ENCODE measurements at regions not wholly inside any gene's neighbourhood (a gene's known extent, or its start where the extent isn't known, plus 50 kb on each side); places are given as distances from the start of the nearest gene placed in this dataset.

GRCh38 chr7:124651136-124651535, 114.5 kb downstream of the GPR37 start:
- no peaks in the 10 kb centered on the region for H3K27me3 ChIP-seq (ENCODE audit: insufficient read depth, low read length, poor library complexity)
- H3K4me2 ChIP-seq (ENCODE audit: insufficient read depth, low read length): no peak overlapping the region
- H2AFZ ChIP-seq (ENCODE audit: low read depth, low read length): no peak overlapping the region
- peaks cover 11% of the 10 kb centered on the region; the same call in 1 of the 2 replicates for H3K4me1 ChIP-seq (ENCODE audit: insufficient read depth, low read length)
- H3K79me2 ChIP-seq (ENCODE audit: insufficient read depth, low read length): no peaks in the 10 kb centered on the region
- TF ChIP-seq EZH2 (IDR thresholded peaks at IDR 0.05; ENCODE audit: borderline replicate concordance, low read depth, low read length, severe bottlenecking) (no peak), CTCF (IDR thresholded peaks at IDR 0.05; ENCODE audit: borderline replicate concordance, extremely low read depth, low read length, poor library complexity, severe bottlenecking) (no peak)
- no peak overlapping the region for H3K9ac ChIP-seq (ENCODE audit: low read depth, low read length)
- H4K20me1 ChIP-seq (ENCODE audit: insufficient read depth, low read length): no peaks in the 10 kb centered on the region
- H3K27ac ChIP-seq (ENCODE audit: low read length): no peak overlapping the region
- ATAC-seq (ENCODE audit: insufficient read depth, low read depth): no peak
- H3K4me3 ChIP-seq (ENCODE audit: low read depth in 1 of 2, low read length in 2 of 2): no peak overlapping the region
- no peak for DNase-seq
- H3K36me3 ChIP-seq (ENCODE audit: insufficient read depth, low read length): no peaks in the 10 kb centered on the region
- no peaks in the 10 kb centered on the region for H3K9me3 ChIP-seq (ENCODE audit: insufficient read depth, low read length, severe bottlenecking)

DNA sequence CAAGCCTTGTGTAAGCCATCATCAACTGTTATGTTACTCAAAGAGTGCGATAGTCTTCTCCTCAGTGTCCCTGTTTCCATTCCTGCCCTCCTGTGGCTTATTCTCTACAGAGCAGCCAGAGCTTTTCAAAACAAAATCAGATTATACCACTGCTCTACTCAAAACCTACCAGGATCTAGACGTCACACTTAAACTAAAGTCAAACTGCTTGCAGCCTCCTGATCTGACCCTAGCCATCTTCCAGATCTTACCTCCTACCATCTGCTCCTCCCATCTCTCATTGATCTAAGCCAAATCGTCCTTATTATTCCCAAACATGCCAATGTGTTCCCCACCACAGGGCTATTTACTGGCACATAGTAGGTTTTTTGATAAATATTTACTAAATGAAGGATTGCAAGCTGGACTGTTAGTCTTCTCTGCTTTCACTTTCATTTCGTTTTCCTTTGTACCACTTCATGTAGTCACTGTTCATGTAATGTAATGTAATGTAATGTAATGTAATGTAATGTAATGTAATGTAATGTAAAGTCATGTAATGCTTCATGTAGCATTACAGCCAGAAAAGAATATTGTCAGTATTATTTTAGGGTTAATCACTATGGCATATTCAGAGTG, 116.1 kb downstream of the GPR37 start:
- Histone ChIP-seq H3K4me2 (ENCODE audit: insufficient read depth, low read length) (peak overlapping the region; percentile 66), H3K4me3 (ENCODE audit: low read depth in 1 of 2, low read length in 2 of 2) (peak overlapping the region in 1 of 2 experiments; percentile 54; a peak in 2 of 4 replicates), H4K20me1 (ENCODE audit: insufficient read depth, low read length) (no peaks in the 10 kb centered on the region), H3K27ac (ENCODE audit: low read length) (peak overlapping the region; percentile 42), H3K9ac (ENCODE audit: low read depth, low read length) (peak overlapping the region; percentile 39), H3K36me3 (ENCODE audit: insufficient read depth, low read length) (no peaks in the 10 kb centered on the region), H3K79me2 (ENCODE audit: insufficient read depth, low read length) (no peaks in the 10 kb centered on the region), H3K4me1 (ENCODE audit: insufficient read depth, low read length) (peaks cover 11% of the 10 kb centered on the region; the same call in 1 of the 2 replicates), H2AFZ (ENCODE audit: low read depth, low read length) (peak overlapping the region; percentile 81), H3K9me3 (ENCODE audit: insufficient read depth, low read length, severe bottlenecking) (no peaks in the 10 kb centered on the region), H3K27me3 (ENCODE audit: insufficient read depth, low read length, poor library complexity) (no peaks in the 10 kb centered on the region)
- TF ChIP-seq EZH2 (IDR thresholded peaks at IDR 0.05; ENCODE audit: borderline replicate concordance, low read depth, low read length, severe bottlenecking) (no peak), CTCF (IDR thresholded peaks at IDR 0.05; ENCODE audit: borderline replicate concordance, extremely low read depth, low read length, poor library complexity, severe bottlenecking) (no peak)
- DNase-seq: no peak
- peak; percentile 73 for ATAC-seq (ENCODE audit: insufficient read depth, low read depth)

- Histone ChIP-seq H2AFZ (ENCODE audit: low read depth, low read length) (no peak overlapping the region), H4K20me1 (ENCODE audit: insufficient read depth, low read length) (no peaks in the 10 kb centered on the region), H3K9ac (ENCODE audit: low read depth, low read length) (no peak overlapping the region), H3K4me3 (ENCODE audit: low read depth in 1 of 2, low read length in 2 of 2) (no peak overlapping the region), H3K27me3 (ENCODE audit: insufficient read depth, low read length, poor library complexity) (no peaks in the 10 kb centered on the region), H3K27ac (ENCODE audit: low read length) (no peak overlapping the region), H3K36me3 (ENCODE audit: insufficient read depth, low read length) (no peaks in the 10 kb centered on the region), H3K4me2 (ENCODE audit: insufficient read depth, low read length) (no peak overlapping the region), H3K79me2 (ENCODE audit: insufficient read depth, low read length) (no peaks in the 10 kb centered on the region), H3K9me3 (ENCODE audit: insufficient read depth, low read length, severe bottlenecking) (no peaks in the 10 kb centered on the region), H3K4me1 (ENCODE audit: insufficient read depth, low read length) (peaks cover 11% of the 10 kb centered on the region; the same call in 1 of the 2 replicates)
- no peak for TF ChIP-seq EZH2 (IDR thresholded peaks at IDR 0.05; ENCODE audit: borderline replicate concordance, low read depth, low read length, severe bottlenecking)
- no peak for TF ChIP-seq CTCF (IDR thresholded peaks at IDR 0.05; ENCODE audit: borderline replicate concordance, extremely low read depth, low read length, poor library complexity, severe bottlenecking)
- DNase-seq: no peak
- no peak for ATAC-seq (ENCODE audit: insufficient read depth, low read depth)
Measured at GRCh38 chr7:124647630-124648306, 117.8 kb downstream of the GPR37 start.
